ENCODE measurements at regions not wholly inside any gene's neighbourhood (a gene's known extent, or its start where the extent isn't known, plus 50 kb on each side); places are given as distances from the start of the nearest gene placed in this dataset.
"Not testable (repeated sequence)": the region's sequence is repeated elsewhere in the genome, so short reads cannot be mapped to it uniquely, and the experiment has no call there.

GRCh38 chrX:121671649-121672048 lies 624.2 kb downstream of the GLUD2 start:
- intact Hi-C loops (cut with DNase I; ENCODE audit: low total_unique reads), result no loop called here
- no peaks in the 10 kb centered on the region for H3K36me3 ChIP-seq
- no peaks in the 10 kb centered on the region for H3K4me1 ChIP-seq
- DNase-seq, result no peak
- no peak overlapping the region for H3K27ac ChIP-seq
- H3K4me3 ChIP-seq, result no peak overlapping the region
- WGBS, 5 donors, result 10 to 55% (median 30%) methylated on average over 2 of the region's 2 CpGs
- H3K9me3 ChIP-seq, result peaks cover 5 to 47% (median 20%) of the 10 kb centered on the region in 8 donors
- H3K27me3 ChIP-seq (replicated peaks in 1 of 7), result no peaks in the 10 kb centered on the region
- no peak for TF ChIP-seq CTCF (IDR thresholded peaks at IDR 0.05 in 8 of 11, conservative IDR thresholded peaks at IDR 0.05 in 3 of 11)
- no peak for TF ChIP-seq POLR2A (IDR thresholded peaks at IDR 0.05)
- no peak for TF ChIP-seq POLR2AphosphoS5 (IDR thresholded peaks at IDR 0.05)

DNA sequence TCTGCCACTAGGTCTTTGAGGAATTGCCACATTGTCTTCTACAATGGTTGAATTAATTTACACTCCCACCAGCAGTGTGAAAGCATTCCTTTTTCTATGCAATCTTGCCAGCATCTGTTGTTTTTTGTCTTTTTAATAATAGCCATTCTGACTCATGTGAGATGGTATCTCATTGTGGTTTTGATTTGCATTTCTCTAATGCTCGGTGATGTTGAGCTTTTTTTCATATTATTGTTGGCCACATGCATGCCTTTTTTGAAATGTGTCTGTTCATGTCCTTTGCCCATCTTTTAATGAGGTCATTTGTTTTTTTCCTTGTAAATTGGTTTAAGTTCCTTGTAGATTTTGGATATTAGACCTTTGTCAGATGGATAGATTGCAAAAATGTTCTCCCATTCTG lies 661.8 kb downstream of the GLUD2 start:
- DNase-seq; H3K36me3 ChIP-seq; intact Hi-C loops (cut with DNase I; ENCODE audit: low total_unique reads); H3K27ac ChIP-seq; H3K4me1 ChIP-seq; H3K4me3 ChIP-seq; H3K27me3 ChIP-seq (replicated peaks in 1 of 7): not testable (repeated sequence)
- 52 to 68% (median 61%) methylated on average over 1 of the region's 1 CpG for WGBS, 5 donors
- H3K9me3 ChIP-seq, result peaks cover 0 to 45% (median 2%) of the 10 kb centered on the region in 8 donors

DNA sequence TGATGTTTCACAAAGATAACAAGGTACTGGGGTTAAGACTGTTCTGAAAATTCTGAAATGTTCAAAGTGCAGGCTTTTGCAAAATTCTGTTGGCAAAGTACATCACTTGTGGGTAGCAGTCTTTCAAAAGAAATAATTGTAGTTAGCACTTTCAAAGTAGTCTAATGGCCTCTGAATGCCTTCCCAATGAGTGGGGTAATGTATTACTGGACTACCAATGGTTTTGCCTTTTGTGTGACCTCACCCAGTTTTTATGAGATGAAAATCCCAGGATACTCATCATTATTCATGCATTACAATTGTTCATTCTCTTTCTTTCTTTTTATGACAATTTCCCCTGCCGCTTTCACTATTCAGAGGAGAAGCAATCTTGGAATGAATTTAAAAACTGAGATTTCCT lies 686.1 kb downstream of the GLUD2 start:
- intact Hi-C loops (cut with DNase I; ENCODE audit: low total_unique reads), result no loop called here
- no peak overlapping the region for H3K4me3 ChIP-seq
- 77 to 100% (median 87%) methylated on average over 1 of the region's 1 CpG for WGBS, 5 donors
- no peaks in the 10 kb centered on the region for H3K4me1 ChIP-seq
- no peak for DNase-seq
- TF ChIP-seq CTCF (IDR thresholded peaks at IDR 0.05 in 8 of 11, conservative IDR thresholded peaks at IDR 0.05 in 3 of 11), result no peak
- no peak for TF ChIP-seq POLR2AphosphoS5 (IDR thresholded peaks at IDR 0.05)
- no peak for TF ChIP-seq POLR2A (IDR thresholded peaks at IDR 0.05)
- H3K36me3 ChIP-seq, result no peaks in the 10 kb centered on the region
- H3K27ac ChIP-seq, result no peak overlapping the region
- H3K27me3 ChIP-seq (replicated peaks in 1 of 7), result no peaks in the 10 kb centered on the region
- no peaks in the 10 kb centered on the region for H3K9me3 ChIP-seq

- H3K36me3 ChIP-seq, result no peaks in the 10 kb centered on the region
- intact Hi-C loops (cut with DNase I; ENCODE audit: low total_unique reads), result no loop called here
- H3K9me3 ChIP-seq, result peaks cover 0 to 5% (median 0%) of the 10 kb centered on the region in 8 donors
- H3K27ac ChIP-seq, result no peak overlapping the region
- no peak for TF ChIP-seq CTCF (IDR thresholded peaks at IDR 0.05 in 8 of 11, conservative IDR thresholded peaks at IDR 0.05 in 3 of 11)
- no peak for TF ChIP-seq POLR2A (IDR thresholded peaks at IDR 0.05)
- TF ChIP-seq POLR2AphosphoS5 (IDR thresholded peaks at IDR 0.05), result no peak
- DNase-seq, result no peak
- H3K4me1 ChIP-seq, result no peaks in the 10 kb centered on the region
- H3K4me3 ChIP-seq, result no peak overlapping the region
- WGBS, 5 donors, result 71 to 94% (median 76%) methylated on average over 2 of the region's 2 CpGs
- no peaks in the 10 kb centered on the region for H3K27me3 ChIP-seq (replicated peaks in 1 of 7)
Observed at GRCh38 chrX:121746105-121746504, 698.7 kb downstream of the GLUD2 start.

DNA sequence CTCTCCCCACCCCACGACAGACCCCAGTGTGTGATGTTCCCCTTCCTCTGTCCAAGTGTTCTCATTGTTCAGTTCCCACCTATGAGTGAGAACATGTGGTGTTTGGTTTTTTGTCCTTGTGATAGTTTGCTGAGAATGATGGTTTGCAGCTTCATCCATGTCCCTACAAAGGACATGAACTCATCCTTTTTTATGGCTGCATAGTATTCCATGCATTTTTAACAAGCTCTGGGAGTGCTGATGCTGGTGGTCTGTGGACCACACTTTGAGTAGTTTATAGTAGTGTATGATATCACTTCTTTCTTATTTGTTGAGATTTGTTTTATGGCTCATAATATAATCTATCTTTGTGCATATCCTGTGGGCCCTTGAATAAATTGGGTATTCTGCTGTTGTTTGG lies 706.2 kb downstream of the GLUD2 start:
- H3K9me3 ChIP-seq; DNase-seq; intact Hi-C loops (cut with DNase I; ENCODE audit: low total_unique reads); H3K27me3 ChIP-seq (replicated peaks in 1 of 7); H3K36me3 ChIP-seq; H3K4me3 ChIP-seq; H3K4me1 ChIP-seq; H3K27ac ChIP-seq: not testable (repeated sequence)
- 67 to 78% (median 75%) methylated on average over 1 of the region's 1 CpG for WGBS, 5 donors

Measured in spleen (tissue), 11 donors.